Upper lobe of left lung (tissue), 6 donors: ENCODE measurements at regions not wholly inside any gene's neighbourhood (a gene's known extent, or its start where the extent isn't known, plus 50 kb on each side); places are given as distances from the start of the nearest gene placed in this dataset.

Experiments
- ATAC-seq, 2 donors: fragments of 200-7000 bp; cut with Tn5 transposase; one replicate each; pipeline ENCODE4 v1.9.1; 2022; ENCODE audit warnings: mild to moderate bottlenecking in 2 of 2, moderate library complexity in 2 of 2; ENCODE audit not compliant: low FRiP score in 2 of 2
- DNase-seq, 2 donors: peaks; one replicate each; pipeline ENCODE4 v3.0.0-alpha.2; 2019 to 2020
- H3K27ac ChIP-seq, 4 donors: fragments of 200-600 bp; sonication (generic); one replicate each; pipeline ENCODE4 v1.5.1; 2016 to 2019
- H3K27me3 ChIP-seq, 4 donors: fragments of 200-600 bp; sonication (generic); one replicate each; pipeline ENCODE4 v1.5.1; 2017 to 2019
- H3K36me3 ChIP-seq, 4 donors: fragments of 200-600 bp; sonication (generic); one replicate each; pipeline ENCODE4 v1.5.1; 2016 to 2019
- H3K4me1 ChIP-seq, 4 donors: fragments of 200-600 bp; sonication (generic); one replicate each; pipeline ENCODE4 v1.5.1; 2018 to 2019
- H3K4me3 ChIP-seq, 4 donors: fragments of 200-600 bp; sonication (generic); one replicate each; pipeline ENCODE4 v1.5.1; 2017 to 2019; ENCODE audit warnings: mild to moderate bottlenecking in 2 of 4, moderate library complexity in 1 of 4
- H3K9me3 ChIP-seq, 4 donors: fragments of 200-600 bp; sonication (generic); one replicate each; pipeline ENCODE4 v1.5.1; 2018 to 2019
- EP300 ChIP-seq, 4 donors: sonication (generic); formaldehyde crosslinking; IDR thresholded peaks; one replicate each; pipeline ENCODE4 v1.5.1; 2017; ENCODE audit warnings: antibody characterized with exemption in 4 of 4, control low read depth in 2 of 4
- POLR2A ChIP-seq, 4 donors: fragments of 450-650 bp; IDR thresholded peaks; one replicate each; pipeline ENCODE4 v1.5.1; 2016 to 2017; ENCODE audit warnings: antibody characterized with exemption in 4 of 4, mild to moderate bottlenecking in 2 of 4
- POLR2AphosphoS5 ChIP-seq, 2 donors: sonication (generic); formaldehyde crosslinking; IDR thresholded peaks; one replicate each; pipeline ENCODE4 v1.5.1; 2017; ENCODE audit warnings: antibody characterized with exemption in 2 of 2
- WGBS, 2 donors: methylation state at CpG; one replicate each; pipeline ENCODE4 v1.1.5; 2017 to 2018; 5-methylcytosine and 5-hydroxymethylcytosine counted together
- TF ChIP-seq, protein P1 (sequence below), 6 experiments: fragments of 450-650 bp in 4 of 6; fragments of 200-600 bp in 2 of 6; sonication (generic) in 2 of 6; IDR thresholded peaks; one replicate each; pipeline ENCODE4 v1.5.1; 2016 to 2019; ENCODE audit warnings: antibody characterized with exemption in 6 of 6
- donor health status: DM: no; HTN: no; CAD: no; lungs with moderate emphysema.
- donor health status: DM: no; HTN: yes; CAD: no; lungs with severe emphysema.

- 87 to 94% methylated on average over 4 of the region's 4 CpGs for WGBS, 2 donors
- Histone ChIP-seq H3K9me3 (peaks cover 9 to 16% (median 10%) of the 10 kb centered on the region in 4 donors), H3K4me3 (no peak overlapping the region), H3K27ac (no peak overlapping the region), H3K27me3 (no peaks in the 10 kb centered on the region), H3K36me3 (no peaks in the 10 kb centered on the region), H3K4me1 (no peaks in the 10 kb centered on the region)
- TF ChIP-seq EP300 (IDR thresholded peaks at IDR 0.05) (no peak), POLR2A (IDR thresholded peaks at IDR 0.05) (no peak), POLR2AphosphoS5 (IDR thresholded peaks at IDR 0.05) (no peak)
- TF ChIP-seq, protein P1, sequence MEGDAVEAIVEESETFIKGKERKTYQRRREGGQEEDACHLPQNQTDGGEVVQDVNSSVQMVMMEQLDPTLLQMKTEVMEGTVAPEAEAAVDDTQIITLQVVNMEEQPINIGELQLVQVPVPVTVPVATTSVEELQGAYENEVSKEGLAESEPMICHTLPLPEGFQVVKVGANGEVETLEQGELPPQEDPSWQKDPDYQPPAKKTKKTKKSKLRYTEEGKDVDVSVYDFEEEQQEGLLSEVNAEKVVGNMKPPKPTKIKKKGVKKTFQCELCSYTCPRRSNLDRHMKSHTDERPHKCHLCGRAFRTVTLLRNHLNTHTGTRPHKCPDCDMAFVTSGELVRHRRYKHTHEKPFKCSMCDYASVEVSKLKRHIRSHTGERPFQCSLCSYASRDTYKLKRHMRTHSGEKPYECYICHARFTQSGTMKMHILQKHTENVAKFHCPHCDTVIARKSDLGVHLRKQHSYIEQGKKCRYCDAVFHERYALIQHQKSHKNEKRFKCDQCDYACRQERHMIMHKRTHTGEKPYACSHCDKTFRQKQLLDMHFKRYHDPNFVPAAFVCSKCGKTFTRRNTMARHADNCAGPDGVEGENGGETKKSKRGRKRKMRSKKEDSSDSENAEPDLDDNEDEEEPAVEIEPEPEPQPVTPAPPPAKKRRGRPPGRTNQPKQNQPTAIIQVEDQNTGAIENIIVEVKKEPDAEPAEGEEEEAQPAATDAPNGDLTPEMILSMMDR (IDR thresholded peaks at IDR 0.05), result no peak
- ATAC-seq (no peak), DNase-seq (no peak)
Measured at GRCh38 chr3:43169987-43170386, 64.1 kb upstream of the POMGNT2 start.

GRCh38 chr3:43166406-43166805 lies 60.5 kb upstream of the POMGNT2 start:
- WGBS, 2 donors, result 75 to 79% methylated on average over 1 of the region's 1 CpG
- Histone ChIP-seq H3K9me3 (peaks cover 0 to 10% (median 7%) of the 10 kb centered on the region in 4 donors), H3K4me3 (no peak overlapping the region), H3K27me3 (no peaks in the 10 kb centered on the region), H3K36me3 (no peaks in the 10 kb centered on the region), H3K27ac (no peak overlapping the region), H3K4me1 (peaks cover 6 to 22% (median 12%) of the 10 kb centered on the region in 4 donors)
- DNase-seq, result no peak
- no peak for ATAC-seq
- TF ChIP-seq POLR2AphosphoS5 (IDR thresholded peaks at IDR 0.05), result no peak
- TF ChIP-seq POLR2A (IDR thresholded peaks at IDR 0.05), result no peak
- TF ChIP-seq, protein P1 (IDR thresholded peaks at IDR 0.05), result no peak
- no peak for TF ChIP-seq EP300 (IDR thresholded peaks at IDR 0.05)

DNA sequence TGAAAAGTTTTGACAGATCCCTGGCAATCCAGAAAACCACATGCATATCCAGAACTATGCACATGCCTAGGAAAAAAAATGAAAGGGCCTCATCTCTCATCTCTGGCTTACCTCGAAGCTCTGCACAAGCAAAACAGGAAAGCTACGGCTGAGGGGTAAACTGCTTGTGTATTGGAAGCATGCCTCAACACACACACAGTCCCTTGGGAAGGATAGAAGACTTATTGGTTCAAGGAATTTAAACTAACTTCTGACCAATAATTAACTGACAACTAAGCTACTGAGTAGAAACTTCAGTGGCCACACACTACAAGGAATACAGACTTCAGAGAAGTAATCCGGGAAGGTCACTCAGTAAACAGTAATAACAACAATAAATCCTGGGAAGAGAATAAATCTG lies 59.9 kb upstream of the POMGNT2 start:
- peaks cover 0 to 10% (median 7%) of the 10 kb centered on the region in 4 donors for H3K9me3 ChIP-seq
- 73 to 82% methylated on average over 3 of the region's 3 CpGs for WGBS, 2 donors
- ATAC-seq (no peak), DNase-seq (no peak)
- TF ChIP-seq POLR2AphosphoS5 (IDR thresholded peaks at IDR 0.05) (no peak), POLR2A (IDR thresholded peaks at IDR 0.05) (no peak), EP300 (IDR thresholded peaks at IDR 0.05) (no peak)
- TF ChIP-seq, protein P1 (IDR thresholded peaks at IDR 0.05), result no peak
- no peaks in the 10 kb centered on the region for H3K36me3 ChIP-seq
- H3K27ac ChIP-seq, result no peak overlapping the region
- no peaks in the 10 kb centered on the region for H3K27me3 ChIP-seq
- no peak overlapping the region for H3K4me3 ChIP-seq
- H3K4me1 ChIP-seq, result peaks cover 6 to 22% (median 12%) of the 10 kb centered on the region in 4 donors

- H3K4me3 ChIP-seq, result no peak overlapping the region
- ATAC-seq, result no peak
- peaks cover 0 to 10% (median 7%) of the 10 kb centered on the region in 4 donors for H3K9me3 ChIP-seq
- peak overlapping the region in 3 of 4 donors; percentile 27 to 68 (median 53) for H3K27ac ChIP-seq
- no peaks in the 10 kb centered on the region for H3K27me3 ChIP-seq
- WGBS, 2 donors, result 67 to 68% methylated on average over 4 to 9 of the region's 9 CpGs
- no peak for DNase-seq
- peaks cover 6 to 22% (median 12%) of the 10 kb centered on the region in 4 donors for H3K4me1 ChIP-seq
- TF ChIP-seq POLR2AphosphoS5 (IDR thresholded peaks at IDR 0.05) (no peak), POLR2A (IDR thresholded peaks at IDR 0.05) (no peak), EP300 (IDR thresholded peaks at IDR 0.05) (no peak)
- TF ChIP-seq, protein P1 (IDR thresholded peaks at IDR 0.05), result no peak
- H3K36me3 ChIP-seq, result no peaks in the 10 kb centered on the region
Measured at GRCh38 chr3:43163895-43164493, 58.1 kb upstream of the POMGNT2 start.
